OCI-LY7 (cell line): ENCODE measurements at regions not wholly inside any gene's neighbourhood (a gene's known extent, or its start where the extent isn't known, plus 50 kb on each side); places are given as distances from the start of the nearest gene placed in this dataset.

Source experiments
- BruUV-seq: library from RNA; stranded (reverse); fragments of 400-500 nt; replicated peaks from 2 replicates; lab custom pipeline; 2021; lab: Mats Ljungman, UMichigan
- CTCF ChIA-PET: fragments of 300-600 bp; sonication (Branson Sonifier 250); formaldehyde crosslinking; loops from one replicate; lab custom pipeline; 2022; ENCODE audit warnings: antibody characterized with exemption; ENCODE audit not compliant: unreplicated experiment; lab: Charles Lee
- POLR2A ChIA-PET: fragments of 300-600 bp; sonication (Branson Sonifier 250); formaldehyde crosslinking; loops from one replicate; lab custom pipeline; 2022; ENCODE audit warnings: antibody characterized with exemption; lab: Charles Lee
- DNase-seq: peaks from one replicate; pipeline ENCODE4 v3.0.0-alpha.2; 2015; ENCODE audit warnings: low spot score
- H2AFZ ChIP-seq: fragments of 200-600 bp; sonication (generic), shearing (Covaris generic); 2 replicates; pipeline ENCODE4 v1.6.1; 2014; ENCODE audit warnings: mild to moderate bottlenecking, antibody characterized with exemption, low read length, moderate library complexity
- H3K27ac ChIP-seq: fragments of 200-600 bp; sonication (generic); 2 replicates; pipeline ENCODE4 v1.5.1; 2014; ENCODE audit warnings: mixed run types, low read depth, mild to moderate bottlenecking, moderate library complexity, low read length, inconsistent platforms; ENCODE audit not compliant: poor library complexity, severe bottlenecking
- H3K36me3 ChIP-seq: fragments of 200-600 bp; sonication (generic); 2 replicates; pipeline ENCODE4 v1.6.1; 2014; ENCODE audit warnings: mild to moderate bottlenecking, antibody characterized with exemption, low read length, moderate library complexity, mixed read lengths; ENCODE audit not compliant: insufficient read depth
- H3K4me1 ChIP-seq: fragments of 200-600 bp; sonication (generic); 2 replicates; pipeline ENCODE4 v1.5.1; 2014; ENCODE audit warnings: mild to moderate bottlenecking, low read length; ENCODE audit not compliant: insufficient read depth, poor library complexity, severe bottlenecking
- H3K4me2 ChIP-seq: fragments of 200-600 bp; sonication (generic); 2 replicates; pipeline ENCODE4 v1.6.1; 2014; ENCODE audit warnings: mild to moderate bottlenecking, low read length
- H3K4me3 ChIP-seq: fragments of 200-600 bp; sonication (generic); 2 replicates; pipeline ENCODE4 v1.5.1; 2014; ENCODE audit warnings: mild to moderate bottlenecking, low read depth, low read length; ENCODE audit not compliant: poor library complexity, severe bottlenecking
- H3K79me2 ChIP-seq: fragments of 200-600 bp; sonication (generic); 2 replicates; pipeline ENCODE4 v1.6.1; 2016; ENCODE audit warnings: low read depth, mild to moderate bottlenecking, low read length, moderate library complexity, mixed read lengths; ENCODE audit not compliant: insufficient read depth
- H3K9me2 ChIP-seq: fragments of 200-600 bp; sonication (generic); 2 replicates; pipeline ENCODE4 v1.6.1; 2016; ENCODE audit warnings: mild to moderate bottlenecking, low read length, mixed read lengths; ENCODE audit not compliant: insufficient read depth
- H3K9me3 ChIP-seq: fragments of 200-600 bp; sonication (generic); 2 replicates; pipeline ENCODE4 v1.6.1; 2014; ENCODE audit warnings: mild to moderate bottlenecking, mixed run types, low read length, mixed read lengths
- H4K20me1 ChIP-seq: fragments of 200-600 bp; sonication (generic); 2 replicates; pipeline ENCODE4 v1.6.1; 2014; ENCODE audit warnings: mild to moderate bottlenecking, antibody characterized with exemption, low read length, moderate library complexity, mixed read lengths; ENCODE audit not compliant: insufficient read depth
- EZH2phosphoT487 ChIP-seq: fragments of 200-600 bp; sonication (generic); IDR thresholded peaks from 2 replicates; pipeline ENCODE4 v1.6.1; 2018; ENCODE audit warnings: low read depth, borderline replicate concordance, mild to moderate bottlenecking, mixed run types, antibody characterized with exemption, low read length, moderate library complexity, mixed read lengths
- intact Hi-C: fragments of 100-400 bp; cut with micrococcal nuclease; formaldehyde crosslinking; loops from one replicate; pipeline ENCODE4 v1.10.0; 2022; ENCODE audit not compliant: unreplicated experiment
- TF ChIP-seq, protein P1 (sequence below): fragments of 200-600 bp; sonication (generic); conservative IDR thresholded peaks from 2 replicates; pipeline ENCODE4 v1.5.1; 2014; ENCODE audit warnings: mild to moderate bottlenecking, antibody characterized with exemption, low read length, moderate library complexity, mixed read lengths

DNA sequence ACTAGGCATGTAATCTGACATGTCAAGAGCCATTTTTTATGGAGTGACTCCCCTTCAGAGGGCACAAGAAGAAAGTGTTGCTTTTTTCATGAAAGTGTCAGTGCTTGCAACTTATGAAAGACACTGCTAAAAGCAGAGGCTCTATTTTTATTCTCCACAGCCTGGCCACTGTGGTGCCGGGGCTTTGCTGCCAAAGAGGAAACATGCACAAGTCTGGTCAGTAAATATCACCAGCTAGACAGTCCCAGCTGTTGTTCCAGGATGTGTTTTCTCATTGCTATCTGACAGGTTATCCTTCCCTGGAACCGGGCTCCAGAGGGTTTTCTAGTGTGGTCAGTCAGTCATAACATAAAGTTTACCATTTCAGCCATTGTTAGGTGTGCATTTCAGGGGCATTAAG, 180.7 kb upstream of the PITRM1 start:
- Histone ChIP-seq H3K79me2 (no peaks in the 10 kb centered on the region), H3K4me3 (no peak overlapping the region), H2AFZ (no peak overlapping the region), H3K27ac (no peak overlapping the region), H3K9me3 (no peaks in the 10 kb centered on the region), H4K20me1 (no peaks in the 10 kb centered on the region), H3K4me1 (no peaks in the 10 kb centered on the region), H3K36me3 (no peaks in the 10 kb centered on the region), H3K9me2 (no peaks in the 10 kb centered on the region), H3K4me2 (no peak overlapping the region)
- TF ChIP-seq, protein P1, sequence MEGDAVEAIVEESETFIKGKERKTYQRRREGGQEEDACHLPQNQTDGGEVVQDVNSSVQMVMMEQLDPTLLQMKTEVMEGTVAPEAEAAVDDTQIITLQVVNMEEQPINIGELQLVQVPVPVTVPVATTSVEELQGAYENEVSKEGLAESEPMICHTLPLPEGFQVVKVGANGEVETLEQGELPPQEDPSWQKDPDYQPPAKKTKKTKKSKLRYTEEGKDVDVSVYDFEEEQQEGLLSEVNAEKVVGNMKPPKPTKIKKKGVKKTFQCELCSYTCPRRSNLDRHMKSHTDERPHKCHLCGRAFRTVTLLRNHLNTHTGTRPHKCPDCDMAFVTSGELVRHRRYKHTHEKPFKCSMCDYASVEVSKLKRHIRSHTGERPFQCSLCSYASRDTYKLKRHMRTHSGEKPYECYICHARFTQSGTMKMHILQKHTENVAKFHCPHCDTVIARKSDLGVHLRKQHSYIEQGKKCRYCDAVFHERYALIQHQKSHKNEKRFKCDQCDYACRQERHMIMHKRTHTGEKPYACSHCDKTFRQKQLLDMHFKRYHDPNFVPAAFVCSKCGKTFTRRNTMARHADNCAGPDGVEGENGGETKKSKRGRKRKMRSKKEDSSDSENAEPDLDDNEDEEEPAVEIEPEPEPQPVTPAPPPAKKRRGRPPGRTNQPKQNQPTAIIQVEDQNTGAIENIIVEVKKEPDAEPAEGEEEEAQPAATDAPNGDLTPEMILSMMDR, result no peak
- no peak for TF ChIP-seq EZH2phosphoT487
- no peak for DNase-seq
- intact Hi-C loops, result no loop called here
- CTCF ChIA-PET, result no interaction called here
- BruUV-seq, result no TSS peak
- POLR2A ChIA-PET, result no interaction called here

DNA sequence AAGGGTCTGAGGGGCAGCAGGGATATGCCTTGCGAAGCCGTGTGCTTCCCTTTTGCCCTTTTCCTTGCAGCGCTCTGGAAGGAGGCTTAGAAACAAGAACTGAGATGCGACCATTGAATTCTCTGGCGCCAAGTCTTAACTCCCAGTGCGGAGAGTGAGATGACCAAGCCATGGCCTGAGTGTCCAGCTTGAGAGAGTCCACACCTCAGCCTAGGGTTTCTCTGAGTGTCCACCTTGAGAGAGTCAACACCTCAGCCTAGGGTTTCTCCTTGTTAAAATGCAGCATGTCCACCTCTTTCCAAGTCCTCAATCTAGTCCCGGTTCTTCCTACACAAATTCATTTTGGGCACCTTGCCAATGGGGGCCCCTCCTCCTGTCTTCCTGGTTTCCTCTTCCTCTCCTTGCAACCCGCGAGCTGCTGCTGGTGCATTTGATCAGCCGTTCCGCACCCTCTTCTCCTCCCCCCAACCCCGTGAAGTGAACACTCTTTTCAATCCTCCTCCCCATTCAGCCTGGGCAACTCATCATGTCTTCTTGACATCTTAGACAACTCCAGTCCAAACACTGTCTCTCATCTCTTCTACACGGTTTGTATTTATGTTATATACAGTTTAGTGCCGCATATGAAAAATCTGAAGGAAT, 178.2 kb upstream of the PITRM1 start:
- H3K4me3 ChIP-seq, result no peak overlapping the region
- no peaks in the 10 kb centered on the region for H3K4me1 ChIP-seq
- no peaks in the 10 kb centered on the region for H4K20me1 ChIP-seq
- TF ChIP-seq, protein P1, result no peak
- TF ChIP-seq EZH2phosphoT487, result no peak
- H3K9me3 ChIP-seq, result no peaks in the 10 kb centered on the region
- H3K9me2 ChIP-seq, result no peaks in the 10 kb centered on the region
- no peak overlapping the region for H3K27ac ChIP-seq
- intact Hi-C loops, result no loop called here
- H3K4me2 ChIP-seq, result no peak overlapping the region
- H2AFZ ChIP-seq, result no peak overlapping the region
- CTCF ChIA-PET, result no interaction called here
- H3K36me3 ChIP-seq, result no peaks in the 10 kb centered on the region
- DNase-seq, result no peak
- POLR2A ChIA-PET, result interaction anchor here (0.5 kb wide), 1 partner anchor 19 kb away, joined by 3 read pairs; no protein-coding TSS in a partner anchor
- no peaks in the 10 kb centered on the region for H3K79me2 ChIP-seq
- BruUV-seq, result no TSS peak

DNA sequence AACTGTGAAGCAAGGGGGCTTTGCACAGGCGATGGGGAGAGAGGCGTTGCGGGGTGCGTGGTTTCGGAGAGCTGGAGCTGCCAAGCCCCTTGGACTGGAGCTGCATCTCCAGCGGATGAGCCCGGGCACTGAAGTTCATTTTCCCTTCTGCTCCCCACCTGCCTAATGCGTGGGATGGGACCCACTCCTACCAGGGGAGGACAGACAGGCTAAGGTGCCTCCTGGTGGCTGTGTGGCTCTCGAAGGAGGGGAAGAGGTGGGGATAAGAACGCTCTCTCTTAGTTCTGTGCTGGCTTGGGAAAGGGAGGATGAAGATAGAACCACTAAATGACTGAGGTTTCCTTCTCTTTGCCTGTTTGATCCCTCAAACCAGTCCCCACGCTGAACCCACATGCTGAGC, 177.6 kb upstream of the PITRM1 start:
- Histone ChIP-seq H3K4me3 (no peak overlapping the region), H3K36me3 (no peaks in the 10 kb centered on the region), H3K9me2 (no peaks in the 10 kb centered on the region), H2AFZ (no peak overlapping the region), H3K79me2 (no peaks in the 10 kb centered on the region), H4K20me1 (no peaks in the 10 kb centered on the region), H3K9me3 (no peaks in the 10 kb centered on the region), H3K4me2 (no peak overlapping the region), H3K27ac (no peak overlapping the region), H3K4me1 (no peaks in the 10 kb centered on the region)
- intact Hi-C loops, result no loop called here
- BruUV-seq, result no TSS peak
- TF ChIP-seq, protein P1, result no peak
- TF ChIP-seq EZH2phosphoT487, result no peak
- ChIA-PET CTCF (no interaction called here), POLR2A (interaction anchor here (0.5 kb wide), 1 partner anchor 18 kb away, joined by 3 read pairs; no protein-coding TSS in a partner anchor)
- no peak for DNase-seq
